Chondrocyte (in vitro differentiated cells): ENCODE measurements at regions not wholly inside any gene's neighbourhood (a gene's known extent, or its start where the extent isn't known, plus 50 kb on each side); places are given as distances from the start of the nearest gene placed in this dataset.

ENCODE experiments used
- DNase-seq: peaks from one replicate; pipeline ENCODE4 v3.0.0; 2021; ENCODE audit warnings: mixed read lengths, low spot score
- H3K27ac Mint-ChIP-seq: one replicate; pipeline ENCODE4 v1.8.0; 2021; ENCODE audit warnings: mild to moderate bottlenecking, moderate library complexity, mixed read lengths; ENCODE audit not compliant: unreplicated experiment
- H3K27me3 Mint-ChIP-seq: 2 replicates; pipeline ENCODE4 v1.8.0; 2021; ENCODE audit warnings: low read depth, mixed read lengths
- H3K36me3 Mint-ChIP-seq: 2 replicates; pipeline ENCODE4 v1.8.0; 2021; ENCODE audit warnings: low read depth, mixed read lengths
- H3K4me1 Mint-ChIP-seq: 2 replicates; pipeline ENCODE4 v1.8.0; 2021; ENCODE audit warnings: low read depth, mild to moderate bottlenecking, mixed read lengths
- H3K4me3 Mint-ChIP-seq: one replicate; pipeline ENCODE4 v1.8.0; 2021; ENCODE audit warnings: mild to moderate bottlenecking, moderate library complexity, mixed read lengths; ENCODE audit not compliant: unreplicated experiment
- H3K9me3 Mint-ChIP-seq: 2 replicates; pipeline ENCODE4 v1.8.0; 2021; ENCODE audit warnings: low read depth, mixed read lengths
- CTCF ChIP-seq: fragments of 200-600 bp; sonication (generic); IDR thresholded peaks from 2 replicates; pipeline ENCODE4 v1.5.0; 2021; ENCODE audit warnings: antibody characterized with exemption, mild to moderate bottlenecking, moderate library complexity

- Mint-ChIP-seq H3K9me3 (peaks cover 5% of the 10 kb centered on the region), H3K27ac (no peak overlapping the region), H3K36me3 (no peaks in the 10 kb centered on the region), H3K27me3 (no peaks in the 10 kb centered on the region), H3K4me1 (no peaks in the 10 kb centered on the region), H3K4me3 (no peak overlapping the region)
- TF ChIP-seq CTCF = no peak
- no peak for DNase-seq
Measured at GRCh38 chr4:59307609-59308008, 1892.5 kb upstream of the ADGRL3 start.

DNA sequence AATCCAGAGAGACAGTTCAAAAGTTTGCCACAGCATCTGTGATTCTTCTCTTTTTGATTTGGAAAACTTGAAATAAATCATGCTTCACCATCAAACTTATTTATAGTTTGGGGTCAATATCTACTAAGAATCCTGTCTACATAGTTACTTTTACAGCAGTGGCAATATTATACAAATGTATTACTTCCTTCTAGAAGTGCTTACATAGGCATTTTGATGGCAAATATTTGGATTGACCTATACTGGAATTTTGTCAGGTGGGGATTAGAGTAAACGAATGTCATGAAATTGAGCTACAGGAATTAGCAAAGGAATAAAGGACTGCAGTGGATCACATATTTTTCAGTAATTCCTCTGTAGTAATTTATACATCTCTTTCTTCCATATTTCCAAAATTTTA lies 1885.5 kb upstream of the ADGRL3 start:
- Mint-ChIP-seq H3K27ac (no peak overlapping the region), H3K4me1 (no peaks in the 10 kb centered on the region), H3K9me3 (no peaks in the 10 kb centered on the region), H3K27me3 (no peaks in the 10 kb centered on the region), H3K36me3 (no peaks in the 10 kb centered on the region), H3K4me3 (no peak overlapping the region)
- no peak for TF ChIP-seq CTCF
- no peak for DNase-seq

DNA sequence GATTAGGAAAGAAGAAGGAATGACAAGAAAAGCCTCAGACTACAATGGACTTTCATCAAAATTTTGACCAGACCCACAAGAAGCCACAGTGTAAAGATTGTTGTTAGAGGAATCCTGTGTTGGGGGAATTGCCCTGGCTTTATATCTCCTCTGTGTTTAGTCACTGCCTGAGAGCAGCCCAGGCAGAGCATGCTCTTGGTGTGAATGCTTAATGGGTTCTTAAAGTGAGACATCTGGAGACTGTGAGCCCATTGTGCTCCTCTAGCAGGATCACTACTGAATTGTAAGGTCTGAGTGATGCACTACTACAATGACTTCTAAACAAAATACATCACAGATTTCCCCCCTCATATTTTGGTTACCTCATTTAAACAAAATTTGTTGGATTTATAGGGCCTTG lies 1860.5 kb upstream of the ADGRL3 start:
- DNase-seq = no peak
- no peak for TF ChIP-seq CTCF
- Mint-ChIP-seq H3K27ac (no peak overlapping the region), H3K27me3 (peaks cover 7% of the 10 kb centered on the region), H3K36me3 (no peaks in the 10 kb centered on the region), H3K4me1 (no peaks in the 10 kb centered on the region), H3K9me3 (no peaks in the 10 kb centered on the region), H3K4me3 (no peak overlapping the region)

DNA sequence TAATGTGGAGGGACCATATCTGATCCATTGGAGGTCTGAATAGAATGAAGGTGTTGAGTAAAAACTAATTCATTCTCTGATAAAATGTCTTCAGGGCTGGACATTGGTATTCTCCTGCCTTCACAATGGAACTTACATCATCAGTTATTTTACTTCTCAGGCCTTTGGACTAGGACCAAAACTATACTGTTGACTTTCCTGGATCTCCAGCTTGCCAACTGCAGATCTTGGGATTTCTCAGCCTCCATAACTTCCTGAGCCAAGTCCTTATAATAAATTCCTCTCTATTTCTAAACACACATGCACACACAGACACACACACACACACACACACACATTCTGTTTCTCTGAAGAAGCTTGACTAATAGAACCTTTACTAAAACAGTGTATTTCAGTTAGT lies 1858.6 kb upstream of the ADGRL3 start:
- H3K36me3 Mint-ChIP-seq = no peaks in the 10 kb centered on the region
- H3K4me1 Mint-ChIP-seq = no peaks in the 10 kb centered on the region
- no peak overlapping the region for H3K27ac Mint-ChIP-seq
- DNase-seq = no peak
- no peak overlapping the region for H3K4me3 Mint-ChIP-seq
- H3K27me3 Mint-ChIP-seq = peaks cover 7% of the 10 kb centered on the region
- no peaks in the 10 kb centered on the region for H3K9me3 Mint-ChIP-seq
- no peak for TF ChIP-seq CTCF

GRCh38 chr4:59348949-59349348 lies 1851.2 kb upstream of the ADGRL3 start:
- TF ChIP-seq CTCF = no peak
- Mint-ChIP-seq H3K27me3 (no peaks in the 10 kb centered on the region), H3K36me3 (no peaks in the 10 kb centered on the region), H3K4me1 (no peaks in the 10 kb centered on the region), H3K27ac (no peak overlapping the region), H3K9me3 (no peaks in the 10 kb centered on the region), H3K4me3 (no peak overlapping the region)
- no peak for DNase-seq
